ENCODE measurements at regions not wholly inside any gene's neighbourhood (a gene's known extent, or its start where the extent isn't known, plus 50 kb on each side); places are given as distances from the start of the nearest gene placed in this dataset.
A peak's percentile ranks its signal among the peaks of the same experiment; 100 is the strongest.
"Not testable (repeated sequence)": the region's sequence is repeated elsewhere in the genome, so short reads cannot be mapped to it uniquely, and the experiment has no call there.

GRCh38 chr4:141871086-141871770 is 234.8 kb downstream of the IL15 start:
- peak; percentile 32 for ATAC-seq

DNA sequence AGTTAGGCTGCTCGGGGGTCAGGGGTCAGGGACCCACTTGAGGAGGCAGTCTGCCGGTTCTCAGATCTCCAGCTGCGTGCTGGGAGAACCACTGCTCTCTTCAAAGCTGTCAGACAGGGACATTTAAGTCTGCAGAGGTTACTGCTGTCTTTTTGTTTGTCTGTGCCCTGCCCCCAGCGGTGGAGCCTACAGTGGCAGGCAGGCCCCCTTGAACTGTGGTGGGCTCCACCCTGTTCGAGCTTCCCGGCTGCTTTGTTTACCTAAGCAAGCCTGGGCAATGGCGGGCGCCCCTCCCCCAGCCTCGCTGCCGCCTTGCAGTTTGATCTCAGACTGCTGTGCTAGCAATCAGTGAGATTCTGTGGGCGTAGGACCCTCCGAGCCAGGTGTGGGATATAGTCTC is 246.3 kb downstream of the IL15 start:
- intact Hi-C loops (cut with DNase I, micrococcal nuclease); H3K9me3 ChIP-seq; H3K4me1 ChIP-seq (ENCODE audit: low read depth); ATAC-seq; DNase-seq; H3K36me3 ChIP-seq (ENCODE audit: low read depth); H3K4me3 ChIP-seq: not testable (repeated sequence)

More at GRCh38 chr4:141871086-141871770, 234.8 kb downstream of the IL15 start:
- TF ChIP-seq, protein P1, sequence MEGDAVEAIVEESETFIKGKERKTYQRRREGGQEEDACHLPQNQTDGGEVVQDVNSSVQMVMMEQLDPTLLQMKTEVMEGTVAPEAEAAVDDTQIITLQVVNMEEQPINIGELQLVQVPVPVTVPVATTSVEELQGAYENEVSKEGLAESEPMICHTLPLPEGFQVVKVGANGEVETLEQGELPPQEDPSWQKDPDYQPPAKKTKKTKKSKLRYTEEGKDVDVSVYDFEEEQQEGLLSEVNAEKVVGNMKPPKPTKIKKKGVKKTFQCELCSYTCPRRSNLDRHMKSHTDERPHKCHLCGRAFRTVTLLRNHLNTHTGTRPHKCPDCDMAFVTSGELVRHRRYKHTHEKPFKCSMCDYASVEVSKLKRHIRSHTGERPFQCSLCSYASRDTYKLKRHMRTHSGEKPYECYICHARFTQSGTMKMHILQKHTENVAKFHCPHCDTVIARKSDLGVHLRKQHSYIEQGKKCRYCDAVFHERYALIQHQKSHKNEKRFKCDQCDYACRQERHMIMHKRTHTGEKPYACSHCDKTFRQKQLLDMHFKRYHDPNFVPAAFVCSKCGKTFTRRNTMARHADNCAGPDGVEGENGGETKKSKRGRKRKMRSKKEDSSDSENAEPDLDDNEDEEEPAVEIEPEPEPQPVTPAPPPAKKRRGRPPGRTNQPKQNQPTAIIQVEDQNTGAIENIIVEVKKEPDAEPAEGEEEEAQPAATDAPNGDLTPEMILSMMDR (IDR thresholded peaks at IDR 0.05) = no peak
- H3K4me1 ChIP-seq (ENCODE audit: low read depth) = no peaks in the 10 kb centered on the region
- intact Hi-C loops (cut with DNase I, micrococcal nuclease) = no loop called here
- peak in 1 of 3 donors; percentile 21 for DNase-seq
- no peaks in the 10 kb centered on the region for H3K36me3 ChIP-seq (ENCODE audit: low read depth)
- H3K9me3 ChIP-seq = no peaks in the 10 kb centered on the region
- H3K4me3 ChIP-seq = no peak overlapping the region

GRCh38 chr4:141884070-141884469 is 247.7 kb downstream of the IL15 start:
- no peaks in the 10 kb centered on the region for H3K4me1 ChIP-seq (ENCODE audit: low read depth)
- no peaks in the 10 kb centered on the region for H3K36me3 ChIP-seq (ENCODE audit: low read depth)
- no peaks in the 10 kb centered on the region for H3K9me3 ChIP-seq
- DNase-seq = peak in 1 of 3 donors; percentile 9
- peak; percentile 97 for ATAC-seq
- TF ChIP-seq, protein P1 (IDR thresholded peaks at IDR 0.05) = no peak
- intact Hi-C loops (cut with DNase I, micrococcal nuclease) = no loop called here
- no peak overlapping the region for H3K4me3 ChIP-seq

DNA sequence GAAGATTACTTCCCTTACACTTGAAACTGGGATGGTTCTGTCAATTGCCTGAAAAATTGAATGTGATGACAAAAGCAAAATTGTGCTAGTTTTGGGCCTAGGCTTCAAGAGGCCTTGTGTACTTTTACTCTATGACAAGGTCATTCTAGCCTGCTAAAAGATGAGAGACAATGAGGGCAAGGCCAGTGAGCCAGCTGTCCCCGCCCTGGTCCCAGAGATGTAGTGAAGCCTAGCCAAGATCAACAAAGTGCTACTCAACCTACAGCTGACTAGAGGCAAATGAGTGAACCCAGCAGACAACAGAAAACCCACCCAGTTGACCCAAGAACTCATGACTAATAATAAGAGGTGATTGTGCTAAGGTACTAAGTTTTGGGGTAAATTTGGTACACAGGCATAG is 248.7 kb downstream of the IL15 start:
- no peak for DNase-seq
- no peaks in the 10 kb centered on the region for H3K36me3 ChIP-seq (ENCODE audit: low read depth)
- no peaks in the 10 kb centered on the region for H3K4me1 ChIP-seq (ENCODE audit: low read depth)
- no peak overlapping the region for H3K4me3 ChIP-seq
- H3K9me3 ChIP-seq = no peaks in the 10 kb centered on the region
- TF ChIP-seq, protein P1 (IDR thresholded peaks at IDR 0.05) = no peak
- intact Hi-C loops (cut with DNase I, micrococcal nuclease) = no loop called here
- ATAC-seq = no peak

DNA sequence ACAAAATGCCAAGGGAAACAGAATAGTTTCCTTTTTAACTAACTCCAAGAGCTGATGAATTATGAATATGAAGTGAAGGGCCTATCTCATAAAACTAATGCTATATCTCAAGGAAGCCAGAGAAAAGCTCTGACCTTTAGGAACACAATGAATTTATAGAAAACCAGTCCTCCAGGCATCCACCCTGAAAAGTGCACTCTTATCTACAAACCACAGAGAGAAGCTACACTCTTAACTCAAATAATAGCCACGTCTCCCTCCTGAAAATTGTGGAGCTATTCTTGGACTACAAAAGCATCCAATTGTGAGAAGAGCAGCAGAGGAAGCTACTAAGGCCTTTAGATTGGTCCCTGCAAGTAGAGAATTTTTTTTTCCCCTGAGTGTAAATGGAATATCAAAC is 253.9 kb downstream of the IL15 start:
- Histone ChIP-seq H3K4me3 (no peak overlapping the region), H3K9me3 (no peaks in the 10 kb centered on the region), H3K4me1 (ENCODE audit: low read depth) (no peaks in the 10 kb centered on the region), H3K36me3 (ENCODE audit: low read depth) (no peaks in the 10 kb centered on the region)
- intact Hi-C loops (cut with DNase I, micrococcal nuclease) = no loop called here
- TF ChIP-seq, protein P1 (IDR thresholded peaks at IDR 0.05) = no peak
- DNase-seq (no peak), ATAC-seq (no peak)

- Histone ChIP-seq H3K4me3 (no peak overlapping the region), H3K36me3 (ENCODE audit: low read depth) (no peaks in the 10 kb centered on the region), H3K9me3 (no peaks in the 10 kb centered on the region), H3K4me1 (ENCODE audit: low read depth) (no peaks in the 10 kb centered on the region)
- ATAC-seq = no peak
- intact Hi-C loops (cut with DNase I, micrococcal nuclease) = no loop called here
- TF ChIP-seq, protein P1 (IDR thresholded peaks at IDR 0.05) = no peak
- DNase-seq = no peak
These were observed 255.1 kb downstream of the IL15 start for GRCh38 chr4:141891260-141892120.
